ENCODE measurements at regions not wholly inside any gene's neighbourhood (a gene's known extent, or its start where the extent isn't known, plus 50 kb on each side); places are given as distances from the start of the nearest gene placed in this dataset.
"Not testable (repeated sequence)": the region's sequence is repeated elsewhere in the genome, so short reads cannot be mapped to it uniquely, and the experiment has no call there.

GRCh38 chr9:1554081-1555035 lies 460.8 kb upstream of the SMARCA2 start:
- no peak for DNase-seq (ENCODE audit: low spot score)

- not testable (repeated sequence) for DNase-seq (ENCODE audit: low spot score)
Measured at GRCh38 chr9:1558666-1559065, 456.5 kb upstream of the SMARCA2 start.

GRCh38 chr9:1575939-1576338 lies 439.2 kb upstream of the SMARCA2 start:
- no peak for DNase-seq (ENCODE audit: low spot score)

- no peak for DNase-seq (ENCODE audit: low spot score)
Measured at GRCh38 chr9:1580215-1580614, 434.9 kb upstream of the SMARCA2 start.

GRCh38 chr9:1581926-1582325 lies 433.2 kb upstream of the SMARCA2 start:
- no peak for DNase-seq (ENCODE audit: low spot score)

GRCh38 chr9:1591310-1591709 lies 423.8 kb upstream of the SMARCA2 start:
- DNase-seq (ENCODE audit: low spot score) = no peak

GRCh38 chr9:1598270-1598669 lies 416.9 kb upstream of the SMARCA2 start:
- no peak for DNase-seq (ENCODE audit: low spot score)

GRCh38 chr9:1599961-1600360 lies 415.2 kb upstream of the SMARCA2 start:
- no peak for DNase-seq (ENCODE audit: low spot score)

GRCh38 chr9:1604942-1605560 lies 410.1 kb upstream of the SMARCA2 start:
- no peak for DNase-seq (ENCODE audit: low spot score)

- DNase-seq (ENCODE audit: low spot score) = no peak
Measured at GRCh38 chr9:1606253-1606652, 408.9 kb upstream of the SMARCA2 start.

- no peak for DNase-seq (ENCODE audit: low spot score)
Measured at GRCh38 chr9:1612886-1613285, 402.3 kb upstream of the SMARCA2 start.

- no peak for DNase-seq (ENCODE audit: low spot score)
Measured at GRCh38 chr9:1617419-1617818, 397.7 kb upstream of the SMARCA2 start.

GRCh38 chr9:1619915-1620710 lies 395.0 kb upstream of the SMARCA2 start:
- no peak for DNase-seq (ENCODE audit: low spot score)

- no peak for DNase-seq (ENCODE audit: low spot score)
Measured at GRCh38 chr9:1637401-1637800, 377.7 kb upstream of the SMARCA2 start.

- no peak for DNase-seq (ENCODE audit: low spot score)
Measured at GRCh38 chr9:1639166-1639565, 376.0 kb upstream of the SMARCA2 start.

- no peak for DNase-seq (ENCODE audit: low spot score)
Measured at GRCh38 chr9:1647776-1648175, 367.4 kb upstream of the SMARCA2 start.

GRCh38 chr9:1653282-1653681 lies 361.9 kb upstream of the SMARCA2 start:
- DNase-seq (ENCODE audit: low spot score) = no peak

GRCh38 chr9:1658661-1659362 lies 356.3 kb upstream of the SMARCA2 start:
- DNase-seq (ENCODE audit: low spot score) = no peak

- no peak for DNase-seq (ENCODE audit: low spot score)
Measured at GRCh38 chr9:1659363-1659690, 355.8 kb upstream of the SMARCA2 start.

GRCh38 chr9:1668441-1668840 lies 346.7 kb upstream of the SMARCA2 start:
- DNase-seq (ENCODE audit: low spot score) = no peak

GRCh38 chr9:1673300-1673699 lies 341.8 kb upstream of the SMARCA2 start:
- DNase-seq (ENCODE audit: low spot score) = no peak

- DNase-seq (ENCODE audit: low spot score) = no peak
Measured at GRCh38 chr9:1676771-1677170, 338.4 kb upstream of the SMARCA2 start.

Measured in hepatic stellate cell (primary cell).